PC-3 (cell line): ENCODE measurements at regions not wholly inside any gene's neighbourhood (a gene's known extent, or its start where the extent isn't known, plus 50 kb on each side); places are given as distances from the start of the nearest gene placed in this dataset.

ENCODE experiments used
- ATAC-seq: fragments of 200-7000 bp; cut with Tn5 transposase; 2 replicates; pipeline ENCODE4 v1.9.1; 2020; ENCODE audit warnings: mild to moderate bottlenecking, moderate library complexity
- BruUV-seq: library from RNA; stranded (reverse); fragments of 400-500 nt; replicated peaks from 2 replicates; lab custom pipeline; 2021; lab: Mats Ljungman, UMichigan
- CTCF ChIA-PET: fragments of 300-600 bp; sonication (Branson Sonifier 250); formaldehyde crosslinking; loops from one replicate; lab custom pipeline; 2022; ENCODE audit warnings: antibody characterized with exemption; lab: Charles Lee
- POLR2A ChIA-PET: fragments of 300-600 bp; sonication (Branson Sonifier 250); formaldehyde crosslinking; loops from one replicate; lab custom pipeline; 2022; ENCODE audit warnings: antibody characterized with exemption; ENCODE audit not compliant: unreplicated experiment; lab: Charles Lee
- DNase-seq: peaks from one replicate; pipeline ENCODE4 v3.0.0-alpha.2; 2015
- H2AFZ ChIP-seq: fragments of 300-600 bp; sonication (generic); 2 replicates; pipeline ENCODE4 v1.6.0; 2016; ENCODE audit warnings: antibody characterized with exemption, low read length
- H3F3A ChIP-seq: fragments of 300-600 bp; sonication (generic); one replicate; pipeline ENCODE4 v1.6.0; 2017; ENCODE audit warnings: antibody characterized with exemption, low read length, control low read depth, mild to moderate bottlenecking; ENCODE audit not compliant: unreplicated experiment
- H3K27ac ChIP-seq: fragments of 300-600 bp; sonication (generic); 2 replicates; pipeline ENCODE4 v1.5.1; 2016; ENCODE audit warnings: mild to moderate bottlenecking, low read length
- H3K27me3 ChIP-seq: fragments of 300-600 bp; sonication (generic); 2 replicates; pipeline ENCODE4 v1.6.1; 2016; ENCODE audit warnings: low read length, mixed read lengths
- H3K36me3 ChIP-seq: fragments of 300-600 bp; sonication (generic); 2 replicates; pipeline ENCODE4 v1.6.1; 2016; ENCODE audit warnings: low read depth, mixed run types, low read length, mixed read lengths
- H3K4me1 ChIP-seq: fragments of 300-600 bp; sonication (generic); 2 replicates; pipeline ENCODE4 v1.5.1; 2016; ENCODE audit warnings: low read length; ENCODE audit not compliant: insufficient read depth
- H3K4me2 ChIP-seq: fragments of 300-600 bp; sonication (generic); 2 replicates; pipeline ENCODE4 v1.6.0; 2016; ENCODE audit warnings: low read length
- H3K4me3 ChIP-seq: fragments of 300-600 bp; sonication (generic); 2 replicates; pipeline ENCODE4 v1.5.1; 2016; ENCODE audit warnings: mild to moderate bottlenecking, low read length, mixed read lengths
- H3K79me2 ChIP-seq: fragments of 300-600 bp; sonication (generic); 2 replicates; pipeline ENCODE4 v1.6.1; 2017; ENCODE audit warnings: low read length, mixed read lengths
- H3K9ac ChIP-seq: fragments of 300-600 bp; sonication (generic); 2 replicates; pipeline ENCODE4 v1.6.0; 2016; ENCODE audit warnings: mild to moderate bottlenecking, low read length
- H3K9me2 ChIP-seq: fragments of 300-600 bp; sonication (generic); replicated peaks from 2 replicates; pipeline ENCODE4 v1.6.1; 2016; ENCODE audit warnings: mixed run types, low read length, mixed read lengths
- H3K9me3 ChIP-seq: fragments of 300-600 bp; sonication (generic); 2 replicates; pipeline ENCODE4 v1.6.1; 2016; ENCODE audit warnings: low read length, mixed read lengths
- H4K20me1 ChIP-seq: fragments of 300-600 bp; sonication (generic); 2 replicates; pipeline ENCODE4 v1.6.1; 2016; ENCODE audit warnings: low read length, mixed read lengths
- EZH2 ChIP-seq: fragments of 300-600 bp; sonication (generic); IDR thresholded peaks from one replicate; pipeline ENCODE4 v1.6.1; 2017; ENCODE audit warnings: antibody characterized with exemption, mild to moderate bottlenecking, low read length; ENCODE audit not compliant: unreplicated experiment
- EZH2phosphoT487 ChIP-seq: fragments of 300-600 bp; sonication (generic); IDR thresholded peaks from 2 replicates; pipeline ENCODE4 v1.6.1; 2018; ENCODE audit warnings: mild to moderate bottlenecking, antibody characterized with exemption, low read length, borderline replicate concordance
- intact Hi-C: fragments of 100-400 bp; cut with micrococcal nuclease; formaldehyde crosslinking; loops from 2 replicates; pipeline ENCODE4 v1.9.0; 2023
- TF ChIP-seq, protein P1 (sequence below): fragments of 300-600 bp; sonication (generic); conservative IDR thresholded peaks from 2 replicates; pipeline ENCODE4 v1.5.1; 2017; ENCODE audit warnings: antibody characterized with exemption, low read depth, mild to moderate bottlenecking, low read length

GRCh38 chr17:33895491-33895890 lies 359.6 kb upstream of the CCL2 start:
- intact Hi-C loops, result no loop called here
- Histone ChIP-seq H3K27ac (no peak overlapping the region), H2AFZ (no peak overlapping the region), H3F3A (no peaks in the 10 kb centered on the region), H3K9ac (no peak overlapping the region), H3K79me2 (no peaks in the 10 kb centered on the region), H3K36me3 (no peaks in the 10 kb centered on the region), H3K4me1 (no peaks in the 10 kb centered on the region), H3K9me3 (no peaks in the 10 kb centered on the region), H3K9me2 (no peaks in the 10 kb centered on the region), H3K4me2 (no peak overlapping the region), H4K20me1 (no peaks in the 10 kb centered on the region), H3K27me3 (no peaks in the 10 kb centered on the region), H3K4me3 (no peak overlapping the region)
- ChIA-PET POLR2A (no interaction called here), CTCF (no interaction called here)
- TF ChIP-seq EZH2phosphoT487, result no peak
- TF ChIP-seq, protein P1, sequence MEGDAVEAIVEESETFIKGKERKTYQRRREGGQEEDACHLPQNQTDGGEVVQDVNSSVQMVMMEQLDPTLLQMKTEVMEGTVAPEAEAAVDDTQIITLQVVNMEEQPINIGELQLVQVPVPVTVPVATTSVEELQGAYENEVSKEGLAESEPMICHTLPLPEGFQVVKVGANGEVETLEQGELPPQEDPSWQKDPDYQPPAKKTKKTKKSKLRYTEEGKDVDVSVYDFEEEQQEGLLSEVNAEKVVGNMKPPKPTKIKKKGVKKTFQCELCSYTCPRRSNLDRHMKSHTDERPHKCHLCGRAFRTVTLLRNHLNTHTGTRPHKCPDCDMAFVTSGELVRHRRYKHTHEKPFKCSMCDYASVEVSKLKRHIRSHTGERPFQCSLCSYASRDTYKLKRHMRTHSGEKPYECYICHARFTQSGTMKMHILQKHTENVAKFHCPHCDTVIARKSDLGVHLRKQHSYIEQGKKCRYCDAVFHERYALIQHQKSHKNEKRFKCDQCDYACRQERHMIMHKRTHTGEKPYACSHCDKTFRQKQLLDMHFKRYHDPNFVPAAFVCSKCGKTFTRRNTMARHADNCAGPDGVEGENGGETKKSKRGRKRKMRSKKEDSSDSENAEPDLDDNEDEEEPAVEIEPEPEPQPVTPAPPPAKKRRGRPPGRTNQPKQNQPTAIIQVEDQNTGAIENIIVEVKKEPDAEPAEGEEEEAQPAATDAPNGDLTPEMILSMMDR, result no peak
- TF ChIP-seq EZH2, result no peak
- no TSS peak for BruUV-seq
- no peak for DNase-seq
- ATAC-seq, result no peak

GRCh38 chr17:33896263-33896662 lies 358.8 kb upstream of the CCL2 start:
- Histone ChIP-seq H3K36me3 (no peaks in the 10 kb centered on the region), H3K9me3 (no peaks in the 10 kb centered on the region), H3K79me2 (no peaks in the 10 kb centered on the region), H4K20me1 (no peaks in the 10 kb centered on the region), H3K27ac (no peak overlapping the region), H3K4me2 (no peak overlapping the region), H3F3A (no peaks in the 10 kb centered on the region), H3K27me3 (no peaks in the 10 kb centered on the region), H3K9ac (no peak overlapping the region), H3K4me3 (no peak overlapping the region), H3K4me1 (no peaks in the 10 kb centered on the region), H3K9me2 (no peaks in the 10 kb centered on the region), H2AFZ (no peak overlapping the region)
- BruUV-seq, result no TSS peak
- ATAC-seq (no peak), DNase-seq (no peak)
- TF ChIP-seq EZH2 (no peak), EZH2phosphoT487 (no peak)
- TF ChIP-seq, protein P1, result no peak
- POLR2A ChIA-PET, result no interaction called here
- intact Hi-C loops, result no loop called here
- CTCF ChIA-PET, result no interaction called here

GRCh38 chr17:33901085-33901484 lies 354.0 kb upstream of the CCL2 start:
- BruUV-seq, result no TSS peak

More at GRCh38 chr17:33901085-33901484, 354.0 kb upstream of the CCL2 start:
- Histone ChIP-seq H4K20me1 (no peaks in the 10 kb centered on the region), H3K27me3 (no peaks in the 10 kb centered on the region), H3K4me3 (no peak overlapping the region), H3K4me1 (no peaks in the 10 kb centered on the region), H3F3A (no peaks in the 10 kb centered on the region), H3K9me2 (no peaks in the 10 kb centered on the region), H3K4me2 (no peak overlapping the region), H3K9ac (no peak overlapping the region), H3K9me3 (no peaks in the 10 kb centered on the region), H3K79me2 (no peaks in the 10 kb centered on the region), H3K27ac (no peak overlapping the region), H3K36me3 (no peaks in the 10 kb centered on the region), H2AFZ (no peak overlapping the region)
- POLR2A ChIA-PET, result no interaction called here
- CTCF ChIA-PET, result no interaction called here
- TF ChIP-seq EZH2 (no peak), EZH2phosphoT487 (no peak)
- TF ChIP-seq, protein P1, result no peak
- intact Hi-C loops, result no loop called here
- ATAC-seq, result no peak
- DNase-seq, result no peak
